ENCODE measurements at regions not wholly inside any gene's neighbourhood (a gene's known extent, or its start where the extent isn't known, plus 50 kb on each side); places are given as distances from the start of the nearest gene placed in this dataset.
A peak's percentile ranks its signal among the peaks of the same experiment; 100 is the strongest.
"Not testable (repeated sequence)": the region's sequence is repeated elsewhere in the genome, so short reads cannot be mapped to it uniquely, and the experiment has no call there.

- Histone ChIP-seq H3K27me3 (ENCODE audit: insufficient read depth) (no peaks in the 10 kb centered on the region), H3K4me1 (ENCODE audit: control insufficient read depth in 1 of 2, insufficient read depth in 2 of 2, low read depth in 1 of 2, low read length in 1 of 2) (no peaks in the 10 kb centered on the region), H4K20me1 (ENCODE audit: insufficient read depth) (no peaks in the 10 kb centered on the region), H3K4me2 (peak overlapping the region; percentile 36; the same call in 1 of the 2 replicates), H3K36me3 (replicated peaks in 1 of 2; ENCODE audit: control insufficient read depth in 1 of 2, insufficient read depth in 2 of 2, low read length in 1 of 2) (no peaks in the 10 kb centered on the region), H2AFZ (ENCODE audit: low read depth) (peak overlapping the region; percentile 64), H3K9me2 (no peaks in the 10 kb centered on the region), H3K9ac (no peak overlapping the region), H3K9me3 (no peaks in the 10 kb centered on the region), H3K4me3 (ENCODE audit: low read depth in 2 of 2, low read length in 1 of 2) (no peak overlapping the region; a peak in 1 of 4 replicates), H3F3A (replicated peaks; ENCODE audit: insufficient read depth) (no peaks in the 10 kb centered on the region), H3K27ac (ENCODE audit: low read depth in 2 of 2, low read length in 1 of 2) (peak overlapping the region in 1 of 2 experiments; percentile 30; a peak in 1 of 4 replicates), H3K79me2 (ENCODE audit: insufficient read depth) (no peaks in the 10 kb centered on the region)
- CTCF ChIA-PET = no interaction called here
- 29% methylated on average over 1 of the region's 1 CpG for WGBS (ENCODE audit: low lambda C conversion rate)
- DNase-seq = no peak
- POLR2A ChIA-PET = no interaction called here
- no peak for TF ChIP-seq FOXM1 (IDR thresholded peaks at IDR 0.05; ENCODE audit: low read depth)
- no peak for TF ChIP-seq ELF1 (IDR thresholded peaks at IDR 0.05)
- no peak for TF ChIP-seq USF1 (IDR thresholded peaks at IDR 0.05; ENCODE audit: borderline replicate concordance, low read depth)
Observed at GRCh38 chr5:27451377-27451776, 413.0 kb upstream of the CDH9 start.

- no peak overlapping the region; a peak in 1 of 4 replicates for H3K27ac ChIP-seq (ENCODE audit: low read depth in 2 of 2, low read length in 1 of 2)
- no peaks in the 10 kb centered on the region for H3K9me2 ChIP-seq
- H2AFZ ChIP-seq (ENCODE audit: low read depth) = peak overlapping the region; percentile 64
- no peaks in the 10 kb centered on the region for H3K36me3 ChIP-seq (replicated peaks in 1 of 2; ENCODE audit: control insufficient read depth in 1 of 2, insufficient read depth in 2 of 2, low read length in 1 of 2)
- H3F3A ChIP-seq (replicated peaks; ENCODE audit: insufficient read depth) = no peaks in the 10 kb centered on the region
- H3K9me3 ChIP-seq = no peaks in the 10 kb centered on the region
- no peak overlapping the region for H3K9ac ChIP-seq
- 29% methylated on average over 3 of the region's 3 CpGs for WGBS (ENCODE audit: low lambda C conversion rate)
- TF ChIP-seq TAF1 (IDR thresholded peaks at IDR 0.05; ENCODE audit: borderline replicate concordance, low read depth, low read length) = no peak
- no peak for TF ChIP-seq TCF12 (IDR thresholded peaks at IDR 0.05)
- no peak for TF ChIP-seq RXRA (IDR thresholded peaks at IDR 0.05; ENCODE audit: borderline replicate concordance, low read depth)
- no peak for TF ChIP-seq RAD21 (IDR thresholded peaks at IDR 0.05; ENCODE audit: low read length)
- no peak for TF ChIP-seq USF1 (IDR thresholded peaks at IDR 0.05; ENCODE audit: borderline replicate concordance, low read depth)
- TF ChIP-seq NFIC (IDR thresholded peaks at IDR 0.05; ENCODE audit: borderline replicate concordance) = no peak
- no peak for TF ChIP-seq USF2 (IDR thresholded peaks at IDR 0.05; ENCODE audit: borderline replicate concordance, low read depth, low read length)
- no peak for TF ChIP-seq IRF3 (IDR thresholded peaks at IDR 0.05; ENCODE audit: low read depth, low read length)
- TF ChIP-seq EP300 (IDR thresholded peaks at IDR 0.05; ENCODE audit: borderline replicate concordance in 1 of 2, low read depth in 1 of 2, low read length in 1 of 2) = no peak
- TF ChIP-seq SMC3 (IDR thresholded peaks at IDR 0.05; ENCODE audit: low read depth, low read length) = no peak
- TF ChIP-seq RFX5 (IDR thresholded peaks at IDR 0.05; ENCODE audit: low read length) = no peak
- no peak for TF ChIP-seq FOXJ3 (CRISPR knock-in tag; IDR thresholded peaks at IDR 0.05)
- no peak for TF ChIP-seq SIN3A (IDR thresholded peaks at IDR 0.05; ENCODE audit: borderline replicate concordance, low read depth, low read length)
- TF ChIP-seq FOSL2 (IDR thresholded peaks at IDR 0.05; ENCODE audit: borderline replicate concordance, low read depth) = no peak
- no peak for DNase-seq
- no peaks in the 10 kb centered on the region for H4K20me1 ChIP-seq (ENCODE audit: insufficient read depth)
- no peaks in the 10 kb centered on the region for H3K27me3 ChIP-seq (ENCODE audit: insufficient read depth)
- no peaks in the 10 kb centered on the region for H3K4me1 ChIP-seq (ENCODE audit: control insufficient read depth in 1 of 2, insufficient read depth in 2 of 2, low read depth in 1 of 2, low read length in 1 of 2)
- H3K4me3 ChIP-seq (ENCODE audit: low read depth in 2 of 2, low read length in 1 of 2) = no peak overlapping the region; a peak in 1 of 4 replicates
- H3K4me2 ChIP-seq = peak overlapping the region; percentile 36; the same call in 1 of the 2 replicates
- H3K79me2 ChIP-seq (ENCODE audit: insufficient read depth) = no peaks in the 10 kb centered on the region
- ChIA-PET POLR2A (no interaction called here), CTCF (no interaction called here)
Observed at GRCh38 chr5:27450607-27451006, 412.2 kb upstream of the CDH9 start.

- POLR2A ChIA-PET = not testable (repeated sequence)
Observed at GRCh38 chr5:27439383-27439782, 401.0 kb upstream of the CDH9 start.

More at GRCh38 chr5:27439383-27439782, 401.0 kb upstream of the CDH9 start:
- H3K27me3 ChIP-seq (ENCODE audit: insufficient read depth); H3K9ac ChIP-seq; H3K9me3 ChIP-seq; H4K20me1 ChIP-seq (ENCODE audit: insufficient read depth); DNase-seq; H3F3A ChIP-seq (replicated peaks; ENCODE audit: insufficient read depth); H3K79me2 ChIP-seq (ENCODE audit: insufficient read depth); CTCF ChIA-PET; H3K9me2 ChIP-seq; H3K27ac ChIP-seq (ENCODE audit: low read depth in 2 of 2, low read length in 1 of 2); H2AFZ ChIP-seq (ENCODE audit: low read depth); H3K4me2 ChIP-seq; H3K4me3 ChIP-seq (ENCODE audit: low read depth in 2 of 2, low read length in 1 of 2); H3K36me3 ChIP-seq (replicated peaks in 1 of 2; ENCODE audit: control insufficient read depth in 1 of 2, insufficient read depth in 2 of 2, low read length in 1 of 2); H3K4me1 ChIP-seq (ENCODE audit: control insufficient read depth in 1 of 2, insufficient read depth in 2 of 2, low read depth in 1 of 2, low read length in 1 of 2): not testable (repeated sequence)
- no CpG with 5 or more reads among the region's 20 CpGs for WGBS (ENCODE audit: low lambda C conversion rate)

Measured in SK-N-SH (cell line).